HG02759 (cell line): ENCODE measurements at regions not wholly inside any gene's neighbourhood (a gene's known extent, or its start where the extent isn't known, plus 50 kb on each side); places are given as distances from the start of the nearest gene placed in this dataset.
"Not testable (repeated sequence)": the region's sequence is repeated elsewhere in the genome, so short reads cannot be mapped to it uniquely, and the experiment has no call there.

Experiments
- ATAC-seq: cut with Tn5 transposase; IDR thresholded peaks from one replicate; pipeline ENCODE4 v1.9.1; 2021; ENCODE audit warnings: mild to moderate bottlenecking, moderate library complexity; ENCODE audit not compliant: unreplicated experiment

DNA sequence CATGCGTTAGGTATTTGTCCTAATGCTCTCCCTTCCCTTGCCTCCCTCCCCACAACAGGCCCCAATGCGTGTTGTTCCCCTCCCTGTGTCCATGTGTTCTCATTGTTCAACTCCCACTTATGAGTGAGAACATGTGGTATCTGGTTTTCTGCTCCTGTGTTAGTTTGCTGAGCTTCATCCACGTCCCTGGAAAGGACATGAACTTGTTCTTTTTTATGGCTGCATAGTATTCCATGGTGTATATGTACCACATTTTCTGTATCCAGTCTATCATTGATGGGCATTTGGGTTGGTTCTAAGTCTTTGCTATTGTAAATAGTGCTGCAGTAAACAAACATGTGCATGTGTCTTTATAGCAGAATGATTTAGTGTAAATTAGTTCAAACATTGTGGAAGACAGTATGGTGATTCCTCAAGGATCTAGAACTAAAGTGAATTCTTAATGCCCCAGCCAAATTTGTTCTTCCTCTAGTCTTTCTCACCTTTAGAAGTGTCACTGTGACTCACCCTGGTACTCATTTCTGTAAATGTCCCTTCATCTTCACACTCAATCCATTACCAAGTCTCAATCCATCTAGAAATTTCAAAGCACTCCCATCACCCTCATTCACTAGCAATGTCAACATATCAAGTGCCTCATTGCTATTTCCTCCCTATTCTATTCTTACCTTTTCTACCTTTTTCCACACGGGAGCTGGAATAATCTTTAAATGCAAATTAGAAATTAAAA lies 123.9 kb downstream of the MREG start:
- not testable (repeated sequence) for ATAC-seq

- ATAC-seq = peak; percentile 47
These were observed 124.7 kb downstream of the MREG start for GRCh38 chr2:215888680-215889079.

DNA sequence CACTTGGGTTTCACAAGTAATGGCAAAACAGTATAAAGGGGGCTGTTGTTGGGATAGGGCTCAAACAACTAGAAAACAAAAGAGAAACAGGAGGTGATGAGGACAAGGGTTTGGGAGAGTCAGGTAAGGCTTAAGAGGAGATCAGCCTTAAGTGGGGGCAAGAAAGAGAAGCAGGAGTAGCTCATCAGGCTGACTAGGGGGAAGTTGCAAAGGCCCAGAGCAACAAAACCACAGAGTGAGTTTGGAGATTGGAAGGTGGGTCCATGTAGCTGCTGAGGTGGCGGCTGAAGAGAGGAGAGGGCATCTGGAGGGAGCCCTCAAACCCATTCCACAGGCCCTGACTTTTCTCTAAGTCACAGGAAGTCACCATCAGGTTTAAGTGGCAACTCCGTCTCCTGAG lies 126.0 kb downstream of the MREG start:
- ATAC-seq = no peak

DNA sequence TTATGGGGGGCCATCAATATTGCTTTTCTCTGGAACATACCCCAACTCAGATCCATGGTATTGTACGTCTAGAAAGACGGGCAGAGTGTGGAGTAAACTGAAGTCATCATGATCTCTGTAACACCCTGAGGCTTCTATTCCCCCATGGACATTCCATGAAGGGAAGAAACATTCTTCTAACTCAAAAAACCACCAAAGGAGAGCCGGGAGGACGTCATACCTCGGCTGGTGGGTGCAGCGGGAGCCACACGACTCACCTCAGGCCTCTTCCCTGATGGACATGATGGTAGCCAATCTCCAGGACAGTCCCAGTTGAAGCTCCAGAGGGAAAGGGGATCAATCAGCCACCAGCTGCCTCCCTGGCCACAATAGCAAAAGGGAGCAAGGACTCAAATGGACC lies 127.3 kb downstream of the MREG start:
- no peak for ATAC-seq

- no peak for ATAC-seq
These were observed 127.8 kb downstream of the MREG start for GRCh38 chr2:215885536-215885935.

DNA sequence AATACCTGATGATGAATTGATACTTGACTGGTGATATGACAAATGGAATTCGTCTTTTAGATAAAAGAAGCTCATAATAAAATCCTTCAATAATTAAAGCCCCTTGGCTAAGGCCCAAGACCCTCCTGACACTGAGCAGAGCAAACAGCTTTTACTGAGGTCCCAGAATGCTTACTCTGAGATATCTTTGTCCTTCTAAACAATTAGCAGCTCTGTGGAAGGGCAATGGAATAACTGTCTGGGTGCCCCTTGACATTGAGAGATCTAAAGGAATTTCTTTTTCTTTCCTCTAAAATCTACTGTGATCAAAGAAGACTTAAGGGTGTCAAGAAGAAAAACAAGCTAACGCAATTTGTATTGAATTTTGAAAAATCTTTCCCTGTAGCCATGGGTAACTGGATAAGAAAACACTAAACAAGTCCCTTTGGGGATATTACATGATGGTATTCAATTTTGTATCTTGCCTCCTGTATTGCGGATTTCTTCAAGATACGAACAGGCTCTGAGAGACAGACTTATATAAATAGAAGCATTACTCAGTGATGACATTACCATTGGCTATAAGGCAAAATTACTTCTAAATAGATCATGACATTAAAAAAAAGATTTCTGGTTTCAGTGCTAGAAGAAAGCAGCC lies 128.8 kb downstream of the MREG start:
- ATAC-seq = no peak

DNA sequence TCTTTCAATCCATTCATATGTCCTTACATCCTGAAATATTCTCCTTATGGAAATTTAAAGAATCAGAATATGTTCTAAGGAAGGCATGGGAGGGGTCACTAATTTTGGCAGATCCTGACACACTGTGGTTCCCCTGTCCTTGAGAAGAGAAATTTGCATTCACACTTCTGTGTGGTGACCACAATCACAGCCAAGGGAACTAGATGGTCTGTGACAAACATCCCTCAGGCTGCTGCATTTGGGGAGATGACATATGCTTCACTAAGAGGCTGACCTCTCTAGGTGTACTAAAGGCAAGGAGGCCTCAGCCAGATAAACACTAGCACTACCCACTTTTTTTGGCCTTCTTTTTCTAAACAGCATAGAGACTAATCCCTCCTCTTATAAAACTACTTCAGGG lies 129.6 kb downstream of the MREG start:
- ATAC-seq = peak; percentile 57

GRCh38 chr2:215882689-215883088 lies 130.7 kb downstream of the MREG start:
- no peak for ATAC-seq

DNA sequence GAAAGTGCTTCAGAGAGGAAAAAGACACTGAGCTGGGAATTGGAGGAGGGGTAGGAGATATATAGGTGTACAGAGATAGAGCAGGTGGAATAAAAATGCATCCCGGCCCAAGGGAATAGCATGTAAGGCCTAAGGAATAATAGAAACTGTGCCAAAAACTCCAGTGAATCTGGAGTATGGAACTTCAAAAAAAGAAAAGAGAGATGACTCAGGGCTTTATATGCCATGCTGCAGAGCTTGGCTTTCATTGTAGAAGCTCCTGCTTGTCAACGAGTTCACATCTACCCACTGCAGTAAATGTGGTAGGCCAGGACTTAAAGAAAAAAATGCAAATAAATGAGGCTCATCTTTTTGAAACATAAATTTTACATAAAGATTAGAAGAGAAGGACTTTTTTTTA lies 131.8 kb downstream of the MREG start:
- ATAC-seq = no peak

GRCh38 chr2:215880970-215881369 lies 132.4 kb downstream of the MREG start:
- ATAC-seq = peak; percentile 80

DNA sequence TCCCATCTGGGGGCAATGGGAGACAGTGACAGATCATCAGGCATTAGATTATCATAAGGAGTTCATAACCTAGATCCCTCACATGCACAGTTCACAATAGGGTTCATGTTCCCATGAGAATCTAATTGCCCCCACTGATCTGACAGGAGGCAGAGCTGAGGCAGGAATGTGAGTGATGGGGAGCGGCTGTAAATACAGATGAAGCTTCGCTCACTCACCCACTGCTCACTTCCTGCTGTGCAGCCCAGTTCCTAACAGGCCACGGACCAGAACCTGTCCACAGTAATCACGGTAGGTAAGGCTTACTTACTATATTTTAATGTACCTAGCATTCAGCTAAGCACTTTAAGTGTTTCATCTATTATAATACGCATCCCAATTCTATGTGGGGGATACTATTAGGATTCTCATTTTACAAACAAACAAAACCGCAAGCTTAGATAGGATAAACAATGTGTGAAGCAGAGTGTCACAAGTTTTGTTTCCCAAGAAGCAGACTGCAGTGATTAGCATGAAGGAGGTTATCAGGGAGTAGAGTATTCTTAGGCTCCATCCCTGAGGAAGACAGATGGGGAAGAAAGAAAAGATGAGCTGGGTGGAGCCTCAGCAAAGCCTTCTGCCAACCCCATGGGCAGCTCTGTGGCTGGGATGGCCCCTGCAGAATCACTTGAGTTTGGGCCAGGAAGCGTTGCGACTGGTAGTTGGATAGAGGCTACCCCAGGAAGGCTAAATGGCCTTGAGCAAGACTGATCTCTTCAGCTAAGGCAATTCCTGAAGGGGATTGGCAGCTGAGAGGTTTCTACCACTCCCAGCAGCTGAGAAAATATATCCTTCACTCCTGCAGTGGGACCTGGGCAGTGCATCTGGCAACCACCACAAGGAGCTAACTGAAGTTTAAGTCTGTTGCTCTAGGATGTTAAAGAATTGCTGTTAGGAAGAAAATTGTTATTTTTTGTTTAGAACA lies 133.1 kb downstream of the MREG start:
- no peak for ATAC-seq

DNA sequence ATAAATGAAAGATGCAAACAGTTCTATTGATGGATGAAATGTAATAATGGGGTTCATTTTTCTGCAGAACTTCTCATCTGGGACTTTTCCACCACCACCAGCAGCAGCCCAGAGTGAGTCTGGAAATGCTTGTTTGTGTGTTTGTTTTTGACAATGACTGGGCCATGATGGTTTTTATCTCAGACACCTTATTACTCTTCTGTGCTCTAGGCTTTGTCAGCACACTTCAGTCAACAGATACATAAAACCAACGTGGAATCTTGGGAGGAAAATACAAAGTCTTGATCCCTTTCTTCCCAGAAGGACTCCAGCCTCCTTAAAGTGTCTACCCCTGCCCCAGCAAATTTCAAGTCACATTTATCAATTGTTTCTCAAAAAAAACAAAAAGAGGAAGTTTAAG lies 134.0 kb downstream of the MREG start:
- ATAC-seq = no peak

DNA sequence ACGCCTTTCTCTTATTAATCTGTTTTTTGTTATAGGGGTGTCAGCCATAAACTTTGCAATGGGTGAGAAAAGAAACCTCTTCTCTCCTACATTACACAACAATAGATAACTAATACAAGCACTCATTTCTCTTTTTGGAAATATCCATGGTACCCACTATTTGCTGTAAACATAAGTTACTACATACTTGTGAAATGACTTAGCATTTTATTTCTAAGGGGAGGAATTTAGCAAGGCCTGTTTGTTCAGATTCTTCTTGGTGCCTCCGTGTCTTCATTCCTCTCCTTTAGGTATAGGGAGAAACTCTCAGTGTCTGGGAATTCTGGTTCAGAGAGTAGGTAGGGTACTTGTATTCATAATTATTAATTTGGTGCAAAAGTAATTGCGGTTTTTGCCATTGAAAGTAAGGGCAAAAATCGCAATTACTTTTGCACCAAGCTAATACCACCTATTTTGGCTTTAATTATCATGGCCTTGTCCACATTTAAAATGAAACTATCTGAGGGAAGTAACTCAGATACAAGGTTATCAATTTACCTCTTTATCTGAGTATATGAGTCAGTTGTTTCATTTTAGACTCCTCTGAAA lies 134.8 kb downstream of the MREG start:
- no peak for ATAC-seq

DNA sequence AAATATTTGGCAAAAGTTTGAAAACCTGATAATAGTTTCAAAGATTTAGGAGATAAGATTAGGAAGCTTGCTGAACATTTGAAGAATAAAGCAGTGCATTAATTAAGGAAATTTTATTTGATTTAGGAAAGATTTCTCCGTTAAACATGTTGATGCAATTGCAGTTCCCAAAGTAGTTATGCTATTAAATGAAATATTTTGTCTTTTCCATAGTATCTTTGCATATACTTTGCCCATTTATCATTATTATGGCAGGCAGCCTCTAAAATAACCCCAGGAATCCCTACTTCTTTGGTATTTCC lies 136.5 kb downstream of the MREG start:
- no peak for ATAC-seq

- no peak for ATAC-seq
These were observed 137.0 kb downstream of the MREG start for GRCh38 chr2:215876139-215876936.

DNA sequence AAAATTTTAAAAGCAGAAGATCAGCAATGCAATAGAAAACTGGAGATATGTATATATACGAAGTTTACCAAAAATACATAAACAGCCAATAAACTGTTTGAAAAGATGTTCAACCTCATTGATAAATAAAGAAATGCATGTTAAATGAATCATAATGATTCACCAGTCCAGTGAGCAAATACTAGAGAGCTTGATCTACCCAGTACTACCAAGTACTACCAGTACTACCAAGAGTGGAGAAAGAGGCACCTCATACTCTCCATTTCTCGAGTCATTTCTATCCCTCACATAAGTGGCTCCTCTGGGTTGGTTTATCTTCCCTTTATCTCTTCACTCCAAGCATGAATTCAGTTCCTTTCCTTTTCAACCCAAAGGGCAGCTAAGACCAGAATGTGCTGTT lies 138.9 kb downstream of the MREG start:
- ATAC-seq = no peak

GRCh38 chr2:215870986-215871385 lies 142.4 kb downstream of the MREG start:
- peak; percentile 60 for ATAC-seq

GRCh38 chr2:215870088-215870490 lies 143.3 kb downstream of the MREG start:
- ATAC-seq = no peak

DNA sequence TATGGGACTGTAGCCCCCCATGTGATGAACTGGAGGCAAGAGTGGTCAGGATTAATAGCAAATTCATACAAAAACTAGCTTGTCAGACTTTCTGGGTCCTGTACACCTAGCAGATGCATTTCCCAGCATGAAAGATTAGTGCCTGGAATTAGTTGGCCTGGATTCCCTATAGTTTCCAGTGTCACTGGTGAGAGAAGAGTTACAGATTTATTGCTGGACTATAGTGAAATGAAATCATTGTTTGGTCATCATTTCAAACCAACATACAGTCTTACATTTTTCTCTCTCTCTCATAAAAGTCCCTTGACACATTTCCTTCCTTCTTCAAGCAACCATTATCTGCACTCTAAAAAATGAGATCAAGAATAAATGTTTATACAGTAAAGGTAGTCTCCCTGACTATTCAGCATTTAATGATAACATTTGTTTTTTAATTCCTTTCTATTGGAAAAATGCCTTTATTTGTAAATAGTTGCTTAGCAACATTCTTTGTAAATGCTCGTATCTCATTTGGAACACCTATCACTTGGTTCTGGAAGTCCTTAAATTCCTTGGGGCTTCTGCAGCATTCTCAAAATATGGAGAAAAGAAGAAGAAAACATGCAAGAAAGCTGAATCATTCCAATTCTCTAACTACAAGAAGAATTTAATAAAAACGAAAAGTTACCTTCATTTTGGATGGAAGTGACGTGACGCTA lies 144.4 kb downstream of the MREG start:
- ATAC-seq = no peak

DNA sequence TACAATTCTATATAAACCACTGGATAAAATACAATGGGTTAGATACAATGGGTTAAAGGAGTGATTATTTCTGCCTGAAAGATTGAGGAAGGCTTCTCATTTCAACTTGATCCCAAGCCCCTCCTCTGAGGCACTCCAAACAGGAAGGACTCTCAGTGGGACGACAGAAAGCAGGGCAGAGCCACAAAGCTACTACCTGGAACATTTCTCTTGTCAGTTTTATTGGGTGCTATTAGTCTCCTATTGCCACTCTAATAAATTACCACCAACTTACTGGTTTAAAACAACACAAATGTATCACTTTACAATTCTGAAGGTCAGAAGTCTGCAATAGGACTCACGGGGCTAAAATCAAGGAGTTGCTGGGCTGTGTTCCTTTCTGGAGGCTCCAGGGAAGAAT lies 146.7 kb downstream of the MREG start:
- no peak for ATAC-seq
